ENCODE measurements at regions not wholly inside any gene's neighbourhood (a gene's known extent, or its start where the extent isn't known, plus 50 kb on each side); places are given as distances from the start of the nearest gene placed in this dataset.

DNA sequence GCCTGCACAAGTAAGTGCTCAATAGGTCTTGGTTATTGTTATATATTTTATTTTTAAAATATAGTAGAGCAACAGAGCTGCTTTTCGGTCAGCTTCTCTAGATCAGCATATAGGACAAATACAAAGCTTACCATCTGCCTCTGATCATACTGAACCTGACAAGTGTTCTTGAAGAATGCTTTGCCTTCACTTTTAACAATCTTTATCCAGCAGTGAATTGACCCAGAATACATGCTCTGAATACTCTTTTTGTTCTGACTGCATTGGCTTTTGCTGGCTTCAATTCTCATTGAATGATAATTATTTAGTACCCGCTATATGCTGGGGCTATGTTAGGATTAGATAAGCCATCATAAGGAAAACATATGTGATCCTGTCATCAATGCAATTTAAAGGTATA lies 137.8 kb downstream of the DHRS2 start:
- Mint-ChIP-seq H3K27me3 (ENCODE audit: unreplicated experiment) (peaks cover 2% of the 10 kb centered on the region), H3K27ac (ENCODE audit: unreplicated experiment) (no peak overlapping the region), H3K4me3 (ENCODE audit: unreplicated experiment) (no peak overlapping the region), H3K9me3 (ENCODE audit: unreplicated experiment) (no peaks in the 10 kb centered on the region), H3K4me1 (ENCODE audit: low read depth, unreplicated experiment) (no peaks in the 10 kb centered on the region), H3K36me3 (ENCODE audit: unreplicated experiment) (no peaks in the 10 kb centered on the region)
- DNase-seq: no peak
- TF ChIP-seq CTCF (IDR thresholded peaks at IDR 0.05; ENCODE audit: partially characterized antibody, unreplicated experiment): no peak

DNA sequence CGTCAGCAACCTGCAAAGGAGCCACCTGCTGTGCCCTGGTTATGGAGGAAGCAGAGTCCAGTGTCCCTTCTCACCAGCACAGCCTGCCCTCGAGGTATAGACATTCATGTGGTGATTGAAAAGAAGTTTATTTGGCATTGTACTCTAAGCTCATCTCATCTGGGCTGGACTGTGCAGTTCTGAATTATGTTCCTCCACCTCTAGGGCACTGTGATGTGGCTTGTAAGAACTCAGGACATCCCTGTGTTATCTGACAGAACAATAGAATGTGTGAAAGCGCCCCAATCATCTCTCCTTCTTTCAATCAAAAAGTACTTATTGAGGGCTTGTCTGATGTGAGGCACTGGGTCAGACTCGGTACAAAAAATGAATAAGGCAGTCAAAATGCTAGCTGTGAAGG lies 140.1 kb downstream of the DHRS2 start:
- Mint-ChIP-seq H3K27me3 (ENCODE audit: unreplicated experiment) (peaks cover 2% of the 10 kb centered on the region), H3K4me3 (ENCODE audit: unreplicated experiment) (no peak overlapping the region), H3K36me3 (ENCODE audit: unreplicated experiment) (no peaks in the 10 kb centered on the region), H3K4me1 (ENCODE audit: low read depth, unreplicated experiment) (no peaks in the 10 kb centered on the region), H3K27ac (ENCODE audit: unreplicated experiment) (no peak overlapping the region), H3K9me3 (ENCODE audit: unreplicated experiment) (peaks cover 2% of the 10 kb centered on the region)
- no peak for TF ChIP-seq CTCF (IDR thresholded peaks at IDR 0.05; ENCODE audit: partially characterized antibody, unreplicated experiment)
- no peak for DNase-seq

DNA sequence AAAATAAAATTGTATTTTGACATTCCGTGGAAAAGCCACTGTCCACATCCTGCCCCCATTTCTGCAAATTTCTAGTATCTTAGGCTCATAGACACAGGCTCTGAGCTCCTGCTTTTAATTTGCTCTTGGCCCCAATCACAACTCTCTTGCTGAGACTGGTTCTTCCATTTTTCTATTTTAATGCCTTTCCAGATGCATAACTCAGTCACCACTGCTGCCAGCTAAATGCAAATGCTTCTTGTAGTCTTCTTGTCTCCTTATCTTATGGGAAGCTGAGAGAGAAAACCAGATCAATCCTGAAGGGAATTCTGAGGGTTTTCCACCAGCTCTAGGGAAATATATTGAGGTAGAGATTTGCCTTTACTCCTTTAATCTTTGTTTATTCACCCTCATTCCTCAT lies 149.0 kb downstream of the DHRS2 start:
- Mint-ChIP-seq H3K9me3 (ENCODE audit: unreplicated experiment) (peaks cover 2% of the 10 kb centered on the region), H3K36me3 (ENCODE audit: unreplicated experiment) (no peaks in the 10 kb centered on the region), H3K27ac (ENCODE audit: unreplicated experiment) (no peak overlapping the region), H3K4me1 (ENCODE audit: low read depth, unreplicated experiment) (no peaks in the 10 kb centered on the region), H3K4me3 (ENCODE audit: unreplicated experiment) (no peak overlapping the region), H3K27me3 (ENCODE audit: unreplicated experiment) (no peaks in the 10 kb centered on the region)
- no peak for DNase-seq
- TF ChIP-seq CTCF (IDR thresholded peaks at IDR 0.05; ENCODE audit: partially characterized antibody, unreplicated experiment): no peak

- no peak for DNase-seq
- Mint-ChIP-seq H3K4me3 (ENCODE audit: unreplicated experiment) (no peak overlapping the region), H3K27ac (ENCODE audit: unreplicated experiment) (no peak overlapping the region), H3K27me3 (ENCODE audit: unreplicated experiment) (no peaks in the 10 kb centered on the region), H3K4me1 (ENCODE audit: low read depth, unreplicated experiment) (no peaks in the 10 kb centered on the region), H3K9me3 (ENCODE audit: unreplicated experiment) (no peaks in the 10 kb centered on the region), H3K36me3 (ENCODE audit: unreplicated experiment) (no peaks in the 10 kb centered on the region)
- no peak for TF ChIP-seq CTCF (IDR thresholded peaks at IDR 0.05; ENCODE audit: partially characterized antibody, unreplicated experiment)
These were observed 151.3 kb downstream of the DHRS2 start for GRCh38 chr14:23787436-23787835.

DNA sequence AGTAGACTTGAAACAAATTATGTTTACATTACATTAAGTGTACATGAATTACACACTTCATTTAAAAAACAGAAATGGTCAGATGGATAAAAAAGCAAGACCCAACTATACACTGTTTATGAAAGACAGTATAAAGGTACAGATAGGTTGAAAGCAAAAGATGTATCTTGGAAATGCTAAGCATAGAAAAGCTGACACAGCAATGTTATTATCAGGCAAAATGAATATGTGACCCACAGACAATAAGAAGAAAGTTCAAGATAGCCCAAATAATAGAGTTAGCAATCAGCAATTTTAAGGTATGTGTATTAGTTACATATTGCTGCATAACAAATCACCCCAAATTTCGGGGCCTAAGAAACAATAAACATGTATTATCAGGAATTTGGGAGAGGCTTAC lies 153.5 kb downstream of the DHRS2 start:
- Mint-ChIP-seq H3K27me3 (ENCODE audit: unreplicated experiment) (no peaks in the 10 kb centered on the region), H3K36me3 (ENCODE audit: unreplicated experiment) (no peaks in the 10 kb centered on the region), H3K9me3 (ENCODE audit: unreplicated experiment) (no peaks in the 10 kb centered on the region), H3K4me1 (ENCODE audit: low read depth, unreplicated experiment) (no peaks in the 10 kb centered on the region), H3K4me3 (ENCODE audit: unreplicated experiment) (no peak overlapping the region), H3K27ac (ENCODE audit: unreplicated experiment) (no peak overlapping the region)
- no peak for TF ChIP-seq CTCF (IDR thresholded peaks at IDR 0.05; ENCODE audit: partially characterized antibody, unreplicated experiment)
- DNase-seq: no peak
